HEK293 (cell line): ENCODE measurements at regions not wholly inside any gene's neighbourhood (a gene's known extent, or its start where the extent isn't known, plus 50 kb on each side); places are given as distances from the start of the nearest gene placed in this dataset.

ENCODE experiments used
- CTCF ChIA-PET: fragments of 350-600 bp; formaldehyde crosslinking; extraction: SDS; loops from one replicate; lab custom pipeline; 2021; ENCODE audit warnings: antibody characterized with exemption; lab: Yijun Ruan, JAX
- POLR2A ChIA-PET: fragments of 300-600 bp; formaldehyde crosslinking; extraction: SDS; loops from one replicate; lab custom pipeline; 2020; ENCODE audit warnings: antibody characterized with exemption, inconsistent platforms; lab: Yijun Ruan, JAX
- H3K27ac ChIP-seq: fragments of 200-500 bp; sonication (Bioruptor generic); 2 replicates; pipeline ENCODE4 v1.5.1; 2014; ENCODE audit warnings: low read depth, low read length, control low read depth, inconsistent platforms; ENCODE audit errors: extremely low read depth
- H3K36me3 ChIP-seq, 2 experiments: fragments of 200-500 bp in 1 of 2; sonication (Bioruptor generic) in 1 of 2; 1 replicate in 1 of 2; 2 replicates in 1 of 2; pipeline ENCODE4 v1.5.1; 2014 to 2017; ENCODE audit warnings: inconsistent platforms in 2 of 2, low read length in 2 of 2; ENCODE audit not compliant: control insufficient read depth in 2 of 2, insufficient read depth in 1 of 2
- H3K4me1 ChIP-seq: fragments of 200-500 bp; sonication (Bioruptor generic); 2 replicates; pipeline ENCODE4 v1.5.1; 2014; ENCODE audit warnings: mild to moderate bottlenecking, low read length, inconsistent platforms; ENCODE audit not compliant: control insufficient read depth, insufficient read depth
- H3K4me3 ChIP-seq: 2 replicates; pipeline ENCODE4 v1.5.1; 2011; ENCODE audit warnings: low read depth, mild to moderate bottlenecking, control low read depth, low read length, moderate library complexity
- H3K9me3 ChIP-seq: fragments of 200-500 bp; sonication (Bioruptor generic); 2 replicates; pipeline ENCODE4 v1.5.1; 2014; ENCODE audit warnings: low read depth, low read length, inconsistent platforms; ENCODE audit not compliant: control insufficient read depth, insufficient read depth
- GLI4 ChIP-seq: fragments of 450-650 bp; formaldehyde crosslinking; IDR thresholded peaks from 2 replicates; pipeline ENCODE4 v1.5.1; 2016; ENCODE audit warnings: missing biosample characterization, missing genetic modification characterization
- SETDB1 ChIP-seq: IDR thresholded peaks from one replicate; pipeline ENCODE4 v1.6.1; 2017; ENCODE audit warnings: mild to moderate bottlenecking, low read length, moderate library complexity, mixed read lengths; ENCODE audit not compliant: insufficient read length
- SP3 ChIP-seq: fragments of 450-650 bp; formaldehyde crosslinking; IDR thresholded peaks from 2 replicates; pipeline ENCODE4 v1.5.1; 2016; ENCODE audit warnings: missing biosample characterization, missing genetic modification characterization
- ZBTB10 ChIP-seq: fragments of 450-650 bp; formaldehyde crosslinking; IDR thresholded peaks from 2 replicates; pipeline ENCODE4 v1.5.1; 2016; ENCODE audit warnings: missing biosample characterization, missing genetic modification characterization
- ZNF121 ChIP-seq: fragments of 450-650 bp; formaldehyde crosslinking; IDR thresholded peaks from 2 replicates; pipeline ENCODE4 v1.5.1; 2016; ENCODE audit warnings: missing biosample characterization, missing genetic modification characterization
- ZNF184 ChIP-seq: fragments of 450-650 bp; IDR thresholded peaks from 2 replicates; pipeline ENCODE4 v1.5.1; 2018; ENCODE audit warnings: missing biosample characterization, mild to moderate bottlenecking, missing genetic modification characterization
- ZNF335 ChIP-seq: fragments of 450-650 bp; formaldehyde crosslinking; conservative IDR thresholded peaks from 2 replicates; pipeline ENCODE4 v1.5.1; 2016; ENCODE audit warnings: missing biosample characterization, missing genetic modification characterization
- ZNF48 ChIP-seq: fragments of 450-650 bp; formaldehyde crosslinking; IDR thresholded peaks from 2 replicates; pipeline ENCODE4 v1.5.1; 2016; ENCODE audit warnings: missing biosample characterization, missing genetic modification characterization
- ZNF501 ChIP-seq: fragments of 450-650 bp; formaldehyde crosslinking; IDR thresholded peaks from 2 replicates; pipeline ENCODE4 v1.5.1; 2016; ENCODE audit warnings: missing biosample characterization, missing genetic modification characterization
- ZNF660 ChIP-seq: fragments of 450-650 bp; IDR thresholded peaks from 2 replicates; pipeline ENCODE4 v1.5.1; 2018; ENCODE audit warnings: missing biosample characterization, mild to moderate bottlenecking, missing genetic modification characterization
- ZNF701 ChIP-seq: fragments of 450-650 bp; formaldehyde crosslinking; IDR thresholded peaks from 2 replicates; pipeline ENCODE4 v1.5.1; 2016; ENCODE audit warnings: missing biosample characterization, missing genetic modification characterization
- ZSCAN16 ChIP-seq: fragments of 450-650 bp; formaldehyde crosslinking; IDR thresholded peaks from 2 replicates; pipeline ENCODE4 v1.5.1; 2016; ENCODE audit warnings: missing biosample characterization, missing genetic modification characterization
- ZSCAN23 ChIP-seq: fragments of 450-650 bp; formaldehyde crosslinking; IDR thresholded peaks from 2 replicates; pipeline ENCODE4 v1.5.1; 2016; ENCODE audit warnings: missing biosample characterization, missing genetic modification characterization
- ZSCAN30 ChIP-seq: fragments of 450-650 bp; IDR thresholded peaks from 2 replicates; pipeline ENCODE4 v1.5.1; 2018; ENCODE audit warnings: missing biosample characterization, mild to moderate bottlenecking, missing genetic modification characterization, moderate library complexity
- ZXDB ChIP-seq: fragments of 450-650 bp; formaldehyde crosslinking; IDR thresholded peaks from 2 replicates; pipeline ENCODE4 v1.5.1; 2016; ENCODE audit warnings: missing biosample characterization, missing genetic modification characterization
- TF ChIP-seq, protein P1 (sequence below): fragments of 450-650 bp; formaldehyde crosslinking; IDR thresholded peaks from 2 replicates; pipeline ENCODE4 v1.5.1; 2016; ENCODE audit warnings: missing biosample characterization, missing genetic modification characterization
- TF ChIP-seq, protein P2 (sequence below): fragments of 450-650 bp; formaldehyde crosslinking; IDR thresholded peaks from 2 replicates; pipeline ENCODE4 v1.5.1; 2016; ENCODE audit warnings: missing biosample characterization, missing genetic modification characterization
- TF ChIP-seq, protein P3 (sequence below): fragments of 450-650 bp; formaldehyde crosslinking; IDR thresholded peaks from 2 replicates; pipeline ENCODE4 v1.5.1; 2016; ENCODE audit warnings: missing biosample characterization, missing genetic modification characterization

GRCh38 chr7:54330216-54330800, 211.9 kb upstream of the VSTM2A start (continued):
- TF ChIP-seq ZBTB10 (tag by site-specific recombination) (no peak), ZNF121 (tag by site-specific recombination) (no peak), ZNF660 (no peak), ZXDB (no peak), ZSCAN30 (no peak), ZNF335 (no peak), ZSCAN23 (tag by site-specific recombination) (no peak), SETDB1 (no peak), ZNF184 (tag by site-specific recombination) (no peak), GLI4 (tag by site-specific recombination) (no peak)
- TF ChIP-seq, protein P1, sequence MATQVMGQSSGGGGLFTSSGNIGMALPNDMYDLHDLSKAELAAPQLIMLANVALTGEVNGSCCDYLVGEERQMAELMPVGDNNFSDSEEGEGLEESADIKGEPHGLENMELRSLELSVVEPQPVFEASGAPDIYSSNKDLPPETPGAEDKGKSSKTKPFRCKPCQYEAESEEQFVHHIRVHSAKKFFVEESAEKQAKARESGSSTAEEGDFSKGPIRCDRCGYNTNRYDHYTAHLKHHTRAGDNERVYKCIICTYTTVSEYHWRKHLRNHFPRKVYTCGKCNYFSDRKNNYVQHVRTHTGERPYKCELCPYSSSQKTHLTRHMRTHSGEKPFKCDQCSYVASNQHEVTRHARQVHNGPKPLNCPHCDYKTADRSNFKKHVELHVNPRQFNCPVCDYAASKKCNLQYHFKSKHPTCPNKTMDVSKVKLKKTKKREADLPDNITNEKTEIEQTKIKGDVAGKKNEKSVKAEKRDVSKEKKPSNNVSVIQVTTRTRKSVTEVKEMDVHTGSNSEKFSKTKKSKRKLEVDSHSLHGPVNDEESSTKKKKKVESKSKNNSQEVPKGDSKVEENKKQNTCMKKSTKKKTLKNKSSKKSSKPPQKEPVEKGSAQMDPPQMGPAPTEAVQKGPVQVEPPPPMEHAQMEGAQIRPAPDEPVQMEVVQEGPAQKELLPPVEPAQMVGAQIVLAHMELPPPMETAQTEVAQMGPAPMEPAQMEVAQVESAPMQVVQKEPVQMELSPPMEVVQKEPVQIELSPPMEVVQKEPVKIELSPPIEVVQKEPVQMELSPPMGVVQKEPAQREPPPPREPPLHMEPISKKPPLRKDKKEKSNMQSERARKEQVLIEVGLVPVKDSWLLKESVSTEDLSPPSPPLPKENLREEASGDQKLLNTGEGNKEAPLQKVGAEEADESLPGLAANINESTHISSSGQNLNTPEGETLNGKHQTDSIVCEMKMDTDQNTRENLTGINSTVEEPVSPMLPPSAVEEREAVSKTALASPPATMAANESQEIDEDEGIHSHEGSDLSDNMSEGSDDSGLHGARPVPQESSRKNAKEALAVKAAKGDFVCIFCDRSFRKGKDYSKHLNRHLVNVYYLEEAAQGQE (tag by site-specific recombination) = no peak
- TF ChIP-seq, protein P2, sequence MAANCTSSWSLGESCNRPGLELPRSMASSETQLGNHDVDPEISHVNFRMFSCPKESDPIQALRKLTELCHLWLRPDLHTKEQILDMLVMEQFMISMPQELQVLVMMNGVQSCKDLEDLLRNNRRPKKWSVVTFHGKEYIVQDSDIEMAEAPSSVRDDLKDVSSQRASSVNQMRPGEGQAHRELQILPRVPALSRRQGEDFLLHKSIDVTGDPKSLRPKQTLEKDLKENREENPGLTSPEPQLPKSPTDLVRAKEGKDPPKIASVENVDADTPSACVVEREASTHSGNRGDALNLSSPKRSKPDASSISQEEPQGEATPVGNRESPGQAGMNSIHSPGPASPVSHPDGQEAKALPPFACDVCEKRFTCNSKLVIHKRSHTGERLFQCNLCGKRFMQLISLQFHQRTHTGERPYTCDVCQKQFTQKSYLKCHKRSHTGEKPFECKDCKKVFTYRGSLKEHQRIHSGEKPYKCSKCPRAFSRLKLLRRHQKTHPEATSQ = no peak

- Histone ChIP-seq H3K4me1 (no peaks in the 10 kb centered on the region), H3K9me3 (no peaks in the 10 kb centered on the region), H3K4me3 (no peak overlapping the region), H3K36me3 (no peaks in the 10 kb centered on the region), H3K27ac (no peak overlapping the region)
- CTCF ChIA-PET = no interaction called here
- POLR2A ChIA-PET = no interaction called here
- TF ChIP-seq ZBTB10 (tag by site-specific recombination) = no peak
- no peak for TF ChIP-seq ZNF501
- TF ChIP-seq, protein P3, sequence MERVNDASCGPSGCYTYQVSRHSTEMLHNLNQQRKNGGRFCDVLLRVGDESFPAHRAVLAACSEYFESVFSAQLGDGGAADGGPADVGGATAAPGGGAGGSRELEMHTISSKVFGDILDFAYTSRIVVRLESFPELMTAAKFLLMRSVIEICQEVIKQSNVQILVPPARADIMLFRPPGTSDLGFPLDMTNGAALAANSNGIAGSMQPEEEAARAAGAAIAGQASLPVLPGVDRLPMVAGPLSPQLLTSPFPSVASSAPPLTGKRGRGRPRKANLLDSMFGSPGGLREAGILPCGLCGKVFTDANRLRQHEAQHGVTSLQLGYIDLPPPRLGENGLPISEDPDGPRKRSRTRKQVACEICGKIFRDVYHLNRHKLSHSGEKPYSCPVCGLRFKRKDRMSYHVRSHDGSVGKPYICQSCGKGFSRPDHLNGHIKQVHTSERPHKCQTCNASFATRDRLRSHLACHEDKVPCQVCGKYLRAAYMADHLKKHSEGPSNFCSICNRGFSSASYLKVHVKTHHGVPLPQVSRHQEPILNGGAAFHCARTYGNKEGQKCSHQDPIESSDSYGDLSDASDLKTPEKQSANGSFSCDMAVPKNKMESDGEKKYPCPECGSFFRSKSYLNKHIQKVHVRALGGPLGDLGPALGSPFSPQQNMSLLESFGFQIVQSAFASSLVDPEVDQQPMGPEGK = no peak
- no peak for TF ChIP-seq ZNF701 (tag by site-specific recombination)
- no peak for TF ChIP-seq ZNF48 (tag by site-specific recombination)
- TF ChIP-seq SP3 (tag by site-specific recombination) = no peak
- TF ChIP-seq ZSCAN16 = no peak
These were observed 210.9 kb upstream of the VSTM2A start for GRCh38 chr7:54331311-54331710.
